ENCODE measurements at regions not wholly inside any gene's neighbourhood (a gene's known extent, or its start where the extent isn't known, plus 50 kb on each side); places are given as distances from the start of the nearest gene placed in this dataset.

DNA sequence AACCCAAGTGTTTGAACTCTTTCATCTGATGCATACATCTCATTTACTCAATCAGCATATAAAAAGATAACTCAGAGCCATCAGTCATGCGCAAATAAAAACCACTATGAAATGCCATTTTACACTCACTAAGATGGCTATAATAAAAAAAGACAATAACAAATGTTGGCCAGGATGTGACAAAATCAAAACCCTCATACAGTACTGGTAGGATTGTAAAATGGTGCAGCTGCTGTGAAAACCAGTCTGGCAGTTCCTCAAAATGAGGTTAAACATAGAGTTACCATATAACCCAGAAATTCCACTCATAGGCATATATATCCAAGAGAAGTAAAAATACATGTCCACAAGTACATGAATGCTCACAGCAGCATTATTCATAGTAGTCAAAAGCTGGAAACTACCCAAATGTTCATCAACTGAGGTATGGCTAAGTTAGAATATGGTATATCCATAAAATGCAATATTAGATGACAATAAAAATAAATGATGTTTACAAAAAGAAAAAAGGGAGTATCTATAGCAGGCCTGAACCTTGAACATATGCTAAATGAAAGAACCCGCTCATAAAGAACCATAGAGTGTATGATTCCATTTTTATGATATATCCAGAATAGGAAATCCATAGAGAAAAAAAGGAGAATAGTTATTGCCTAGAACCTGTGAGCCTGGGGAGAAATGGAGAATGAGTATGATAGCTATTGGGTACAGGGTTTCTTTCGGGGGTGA lies 265.1 kb downstream of the SIPA1L2 start:
- TF ChIP-seq, protein P1, sequence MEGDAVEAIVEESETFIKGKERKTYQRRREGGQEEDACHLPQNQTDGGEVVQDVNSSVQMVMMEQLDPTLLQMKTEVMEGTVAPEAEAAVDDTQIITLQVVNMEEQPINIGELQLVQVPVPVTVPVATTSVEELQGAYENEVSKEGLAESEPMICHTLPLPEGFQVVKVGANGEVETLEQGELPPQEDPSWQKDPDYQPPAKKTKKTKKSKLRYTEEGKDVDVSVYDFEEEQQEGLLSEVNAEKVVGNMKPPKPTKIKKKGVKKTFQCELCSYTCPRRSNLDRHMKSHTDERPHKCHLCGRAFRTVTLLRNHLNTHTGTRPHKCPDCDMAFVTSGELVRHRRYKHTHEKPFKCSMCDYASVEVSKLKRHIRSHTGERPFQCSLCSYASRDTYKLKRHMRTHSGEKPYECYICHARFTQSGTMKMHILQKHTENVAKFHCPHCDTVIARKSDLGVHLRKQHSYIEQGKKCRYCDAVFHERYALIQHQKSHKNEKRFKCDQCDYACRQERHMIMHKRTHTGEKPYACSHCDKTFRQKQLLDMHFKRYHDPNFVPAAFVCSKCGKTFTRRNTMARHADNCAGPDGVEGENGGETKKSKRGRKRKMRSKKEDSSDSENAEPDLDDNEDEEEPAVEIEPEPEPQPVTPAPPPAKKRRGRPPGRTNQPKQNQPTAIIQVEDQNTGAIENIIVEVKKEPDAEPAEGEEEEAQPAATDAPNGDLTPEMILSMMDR (IDR thresholded peaks at IDR 0.05) = no peak
- no peak for TF ChIP-seq EZH2 (IDR thresholded peaks at IDR 0.05)
